Osteocyte (in vitro differentiated cells): ENCODE measurements at regions not wholly inside any gene's neighbourhood (a gene's known extent, or its start where the extent isn't known, plus 50 kb on each side); places are given as distances from the start of the nearest gene placed in this dataset.
"Not testable (repeated sequence)": the region's sequence is repeated elsewhere in the genome, so short reads cannot be mapped to it uniquely, and the experiment has no call there.

Experiments used
- DNase-seq: peaks from one replicate; pipeline ENCODE4 v3.0.0; 2021; ENCODE audit warnings: mixed read lengths; ENCODE audit not compliant: unreplicated experiment; ENCODE audit errors: extremely low spot score
- H3K27ac Mint-ChIP-seq: one replicate; pipeline ENCODE4 v1.8.0; 2021; ENCODE audit warnings: mild to moderate bottlenecking, mixed read lengths; ENCODE audit not compliant: unreplicated experiment
- H3K27me3 Mint-ChIP-seq: one replicate; pipeline ENCODE4 v1.8.0; 2021; ENCODE audit warnings: mixed read lengths; ENCODE audit not compliant: unreplicated experiment
- H3K36me3 Mint-ChIP-seq: one replicate; pipeline ENCODE4 v1.8.0; 2021; ENCODE audit warnings: mixed read lengths; ENCODE audit not compliant: unreplicated experiment
- H3K4me1 Mint-ChIP-seq: one replicate; pipeline ENCODE4 v1.8.0; 2021; ENCODE audit warnings: mixed read lengths; ENCODE audit not compliant: unreplicated experiment
- H3K4me3 Mint-ChIP-seq: one replicate; pipeline ENCODE4 v1.8.0; 2021; ENCODE audit warnings: mild to moderate bottlenecking, moderate library complexity, mixed read lengths; ENCODE audit not compliant: unreplicated experiment
- H3K9me3 Mint-ChIP-seq: one replicate; pipeline ENCODE4 v1.8.0; 2021; ENCODE audit warnings: mixed read lengths; ENCODE audit not compliant: unreplicated experiment
- CTCF ChIP-seq: fragments of 200-600 bp; sonication (generic); IDR thresholded peaks from 2 replicates; pipeline ENCODE4 v1.5.0; 2021; ENCODE audit warnings: antibody characterized with exemption, mild to moderate bottlenecking, moderate library complexity

- H3K27me3 Mint-ChIP-seq, result no peaks in the 10 kb centered on the region
- H3K4me1 Mint-ChIP-seq, result peaks cover 30% of the 10 kb centered on the region
- no peaks in the 10 kb centered on the region for H3K9me3 Mint-ChIP-seq
- no peak for DNase-seq
- H3K4me3 Mint-ChIP-seq, result no peak overlapping the region
- H3K36me3 Mint-ChIP-seq, result no peaks in the 10 kb centered on the region
- TF ChIP-seq CTCF, result no peak
- H3K27ac Mint-ChIP-seq, result no peak overlapping the region
Measured at GRCh38 chr5:17054911-17055310, 118.8 kb upstream of the MYO10 start.

GRCh38 chr5:17056141-17056631, 120.1 kb upstream of the MYO10 start:
- DNase-seq, result no peak
- H3K4me3 Mint-ChIP-seq, result no peak overlapping the region
- H3K27ac Mint-ChIP-seq, result peak overlapping the region; percentile 46
- no peaks in the 10 kb centered on the region for H3K27me3 Mint-ChIP-seq
- no peaks in the 10 kb centered on the region for H3K36me3 Mint-ChIP-seq
- no peak for TF ChIP-seq CTCF
- no peaks in the 10 kb centered on the region for H3K9me3 Mint-ChIP-seq
- H3K4me1 Mint-ChIP-seq, result peaks cover 30% of the 10 kb centered on the region

GRCh38 chr5:17058438-17058837, 122.3 kb upstream of the MYO10 start:
- Mint-ChIP-seq H3K36me3 (no peaks in the 10 kb centered on the region), H3K27me3 (no peaks in the 10 kb centered on the region), H3K27ac (no peak overlapping the region), H3K4me3 (no peak overlapping the region), H3K9me3 (no peaks in the 10 kb centered on the region), H3K4me1 (peaks cover 30% of the 10 kb centered on the region)
- no peak for TF ChIP-seq CTCF
- no peak for DNase-seq

- H3K27ac Mint-ChIP-seq, result no peak overlapping the region
- no peak for DNase-seq
- no peaks in the 10 kb centered on the region for H3K9me3 Mint-ChIP-seq
- H3K4me1 Mint-ChIP-seq, result peaks cover 23% of the 10 kb centered on the region
- no peaks in the 10 kb centered on the region for H3K27me3 Mint-ChIP-seq
- TF ChIP-seq CTCF, result no peak
- no peaks in the 10 kb centered on the region for H3K36me3 Mint-ChIP-seq
- H3K4me3 Mint-ChIP-seq, result no peak overlapping the region
Measured at GRCh38 chr5:17061973-17062470, 125.9 kb upstream of the MYO10 start.

GRCh38 chr5:17062741-17063140, 126.7 kb upstream of the MYO10 start:
- DNase-seq, H3K27ac Mint-ChIP-seq, H3K4me3 Mint-ChIP-seq, H3K9me3 Mint-ChIP-seq, H3K36me3 Mint-ChIP-seq, H3K27me3 Mint-ChIP-seq: not testable (repeated sequence)
- peaks cover 16% of the 10 kb centered on the region for H3K4me1 Mint-ChIP-seq

GRCh38 chr5:17064241-17064640, 128.2 kb upstream of the MYO10 start:
- no peak for TF ChIP-seq CTCF
- H3K27ac Mint-ChIP-seq, result no peak overlapping the region
- no peaks in the 10 kb centered on the region for H3K9me3 Mint-ChIP-seq
- no peak for DNase-seq
- no peak overlapping the region for H3K4me3 Mint-ChIP-seq
- peaks cover 9% of the 10 kb centered on the region for H3K4me1 Mint-ChIP-seq
- no peaks in the 10 kb centered on the region for H3K27me3 Mint-ChIP-seq
- H3K36me3 Mint-ChIP-seq, result no peaks in the 10 kb centered on the region
